GM19455 (cell line): ENCODE measurements at regions not wholly inside any gene's neighbourhood (a gene's known extent, or its start where the extent isn't known, plus 50 kb on each side); places are given as distances from the start of the nearest gene placed in this dataset.
"Not testable (repeated sequence)": the region's sequence is repeated elsewhere in the genome, so short reads cannot be mapped to it uniquely, and the experiment has no call there.

Experiments
- ATAC-seq: cut with Tn5 transposase; IDR thresholded peaks from one replicate; pipeline ENCODE4 v1.9.1; 2021; ENCODE audit not compliant: unreplicated experiment

DNA sequence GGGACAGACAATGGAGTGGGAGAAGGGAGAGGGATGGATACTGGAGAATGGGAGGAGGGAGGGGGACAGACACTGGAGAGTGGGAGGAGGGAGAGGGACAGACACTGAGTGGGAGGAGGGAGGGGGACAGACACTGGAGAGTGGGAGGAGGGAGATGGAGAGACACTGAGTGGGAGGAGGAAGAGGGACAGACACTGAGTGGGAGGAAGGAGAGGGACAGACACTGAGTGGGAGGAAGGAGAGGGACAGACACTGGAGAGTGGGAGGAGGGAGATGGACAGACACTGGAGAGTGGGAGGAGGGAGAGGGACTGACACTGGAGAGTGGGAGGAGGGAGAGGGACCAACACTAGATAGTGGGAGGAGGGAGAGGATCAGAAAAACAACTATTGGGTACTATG, 426.7 kb upstream of the PMFBP1 start:
- no peak for ATAC-seq

DNA sequence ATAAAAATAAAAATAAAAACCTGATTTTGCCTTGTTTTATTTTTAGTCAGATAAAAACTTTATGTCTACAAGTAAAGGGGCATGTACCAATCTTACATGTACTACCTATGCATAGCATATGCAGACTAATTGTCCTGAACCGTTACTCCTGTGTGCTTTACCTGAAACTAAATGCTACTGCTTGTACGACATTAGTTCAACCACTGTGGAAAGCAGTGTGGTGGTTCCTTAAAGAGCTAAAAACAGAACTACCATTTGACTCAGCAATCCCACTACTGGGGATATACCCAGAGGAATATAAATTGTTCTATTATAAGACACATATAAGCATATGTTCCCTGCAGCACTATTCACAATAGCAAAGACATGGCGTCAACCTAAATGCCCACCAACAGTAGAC, 426.0 kb upstream of the PMFBP1 start:
- ATAC-seq = no peak

DNA sequence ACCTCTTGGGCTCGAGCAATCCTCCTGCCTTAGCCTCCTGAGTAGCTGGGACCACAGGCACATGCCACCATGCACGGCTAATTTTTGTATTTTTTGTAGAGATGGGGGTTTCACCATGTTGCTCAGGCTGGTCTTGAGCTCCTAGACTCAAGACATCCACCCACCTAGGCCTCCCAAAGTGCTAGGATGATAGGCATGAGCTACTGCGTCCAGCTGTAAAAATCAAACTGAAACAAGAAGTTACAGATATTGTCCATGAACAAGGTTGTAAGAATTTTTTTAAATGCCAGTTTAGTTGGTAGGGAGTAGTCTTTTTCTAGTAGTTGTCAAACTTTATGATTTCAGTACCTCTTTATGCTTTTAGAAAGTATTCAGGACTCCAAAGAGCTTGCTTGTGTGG, 424.4 kb upstream of the PMFBP1 start:
- no peak for ATAC-seq

DNA sequence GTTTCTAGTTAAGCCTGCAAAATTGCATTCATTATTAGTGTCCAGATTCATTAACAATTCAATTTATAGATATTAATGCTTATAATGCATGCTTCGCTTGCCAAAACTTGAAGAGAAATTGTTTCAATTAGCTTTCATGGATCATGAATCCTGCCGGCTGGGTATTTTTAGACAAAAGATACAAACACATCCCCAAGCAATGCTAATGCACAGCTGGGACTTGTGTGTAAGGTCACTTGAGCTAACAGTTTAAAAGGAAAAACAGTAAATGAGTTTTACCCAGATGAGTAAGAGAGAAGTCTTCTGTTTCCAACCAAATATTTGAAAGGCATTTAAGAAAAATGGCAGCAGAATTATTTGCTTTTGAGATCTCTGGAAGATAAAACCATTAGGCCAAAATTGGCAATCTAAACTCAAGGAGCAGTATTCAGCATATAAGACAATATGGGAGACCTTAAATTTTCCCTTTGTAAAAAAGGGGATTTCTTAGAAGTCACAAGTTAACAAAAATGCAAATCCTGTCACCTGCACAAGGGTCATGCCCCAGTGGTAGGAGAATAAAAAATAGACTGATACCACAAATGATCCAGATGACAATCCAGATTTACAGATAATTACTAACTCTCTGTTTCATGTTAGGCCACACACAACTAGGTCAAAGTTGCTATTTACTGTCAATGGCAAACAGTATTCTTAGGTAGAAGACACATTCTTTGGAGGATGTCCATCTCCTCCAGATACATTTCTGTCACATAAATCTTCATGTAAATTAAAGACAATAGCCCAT, 418.4 kb upstream of the PMFBP1 start:
- ATAC-seq = peak; percentile 73

DNA sequence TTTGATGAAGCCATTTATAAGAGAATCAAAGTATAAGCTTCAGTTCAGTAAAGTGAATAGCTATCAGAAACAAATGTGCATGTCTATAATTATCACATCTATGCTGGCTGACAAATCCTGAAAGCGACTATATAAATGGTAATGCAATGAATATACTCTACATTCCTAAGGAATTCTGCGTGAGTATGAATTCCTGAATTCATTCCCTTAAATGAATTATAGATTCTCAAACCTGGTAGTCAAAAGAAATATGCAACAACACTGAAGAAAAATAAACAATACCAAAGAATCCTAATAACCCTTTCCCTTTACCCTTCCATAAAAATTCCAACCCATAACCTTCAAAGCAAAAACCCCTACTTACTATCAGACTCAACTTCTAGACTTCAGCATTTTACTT, 416.6 kb upstream of the PMFBP1 start:
- ATAC-seq = no peak

DNA sequence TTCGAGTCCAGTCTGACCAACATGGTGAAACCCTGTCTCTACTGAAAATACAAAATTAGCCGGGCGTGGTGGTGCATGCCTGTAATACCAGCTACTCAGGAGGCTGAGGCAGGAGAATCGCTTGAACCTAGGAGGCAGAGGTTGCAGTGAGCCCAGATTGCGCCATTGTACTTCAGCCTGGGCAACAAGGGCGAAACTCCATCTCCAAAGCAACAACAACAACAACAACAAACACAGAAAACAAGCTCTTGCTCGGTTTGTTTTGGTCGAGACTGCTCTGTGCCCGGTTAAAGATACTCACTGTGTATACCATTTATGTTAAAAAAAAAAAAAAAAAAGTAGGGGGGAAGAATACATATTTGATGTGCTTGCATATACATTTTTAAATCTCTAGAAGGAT, 406.1 kb upstream of the PMFBP1 start:
- not testable (repeated sequence) for ATAC-seq

DNA sequence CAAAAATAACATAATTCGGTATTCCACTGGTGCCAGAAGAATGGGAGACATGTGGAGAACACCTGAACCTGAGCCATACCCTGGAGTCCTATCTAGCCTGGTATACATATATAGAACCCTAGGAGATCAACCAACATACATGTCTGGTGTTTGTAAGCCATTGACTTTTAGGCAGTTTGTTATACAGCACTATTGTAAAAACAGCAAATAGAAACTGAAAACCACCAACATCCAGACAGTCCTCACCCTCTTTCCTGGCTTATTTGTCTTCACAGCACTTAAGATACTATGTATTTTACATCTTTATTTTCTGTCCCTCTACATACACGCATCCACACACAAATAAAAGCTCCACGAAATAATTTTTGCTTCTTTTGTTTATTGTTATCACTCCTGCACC, 404.2 kb upstream of the PMFBP1 start:
- no peak for ATAC-seq

DNA sequence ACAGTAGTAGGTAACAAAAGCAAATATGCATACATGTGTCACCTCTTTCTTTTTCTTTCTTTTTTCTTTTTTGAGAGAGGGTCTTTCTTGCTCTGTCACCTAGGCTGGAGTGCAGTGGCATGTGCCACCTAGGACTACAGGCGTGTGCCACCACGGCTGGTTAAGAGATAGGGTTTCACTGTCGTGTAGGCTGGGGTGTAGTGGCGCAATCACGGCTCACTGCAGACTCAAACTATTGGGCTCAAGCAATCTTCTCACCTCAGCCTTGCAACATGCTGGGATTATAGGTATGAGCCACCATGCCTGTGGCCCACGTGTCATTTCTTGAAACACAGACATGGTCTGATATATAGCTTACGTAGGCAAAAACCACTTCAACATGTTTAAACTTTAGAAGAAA, 397.7 kb upstream of the PMFBP1 start:
- ATAC-seq = no peak

DNA sequence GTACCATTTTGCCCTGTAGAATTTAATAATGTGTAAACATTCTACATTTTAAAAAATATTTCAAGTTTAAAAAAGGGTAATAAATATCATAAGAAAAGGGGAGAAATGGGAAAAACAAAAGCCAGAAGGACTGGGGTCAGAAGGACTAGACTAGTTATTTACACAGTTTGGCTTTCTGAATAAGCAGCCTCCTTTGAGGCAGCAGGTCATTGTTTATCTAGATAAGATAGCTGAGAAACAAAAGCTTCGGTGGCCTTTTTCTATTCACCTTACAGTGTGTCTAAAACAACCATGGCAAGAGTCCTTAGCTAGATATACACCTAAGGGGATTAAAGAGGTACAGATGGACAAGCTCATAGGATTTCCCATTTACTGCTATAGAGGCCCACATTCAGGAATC, 396.5 kb upstream of the PMFBP1 start:
- no peak for ATAC-seq

DNA sequence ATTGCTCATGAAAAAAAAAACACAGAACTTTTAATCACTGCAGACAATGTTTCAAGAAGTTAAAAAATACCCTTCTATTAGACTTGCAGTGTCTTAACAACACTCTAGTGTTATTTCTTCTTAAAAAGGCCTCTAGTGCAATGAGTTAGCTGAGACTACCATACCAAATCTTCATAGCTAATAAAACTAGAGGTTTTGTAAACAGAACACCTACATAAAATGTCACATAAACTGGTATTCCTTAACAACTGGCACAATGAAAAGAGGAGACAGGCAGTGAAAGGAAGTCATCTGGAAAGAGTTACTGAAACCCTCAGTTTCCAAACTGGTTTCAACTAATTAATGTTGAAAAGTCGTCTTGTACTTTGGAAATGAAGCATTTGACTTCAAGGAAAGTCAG, 394.2 kb upstream of the PMFBP1 start:
- no peak for ATAC-seq

DNA sequence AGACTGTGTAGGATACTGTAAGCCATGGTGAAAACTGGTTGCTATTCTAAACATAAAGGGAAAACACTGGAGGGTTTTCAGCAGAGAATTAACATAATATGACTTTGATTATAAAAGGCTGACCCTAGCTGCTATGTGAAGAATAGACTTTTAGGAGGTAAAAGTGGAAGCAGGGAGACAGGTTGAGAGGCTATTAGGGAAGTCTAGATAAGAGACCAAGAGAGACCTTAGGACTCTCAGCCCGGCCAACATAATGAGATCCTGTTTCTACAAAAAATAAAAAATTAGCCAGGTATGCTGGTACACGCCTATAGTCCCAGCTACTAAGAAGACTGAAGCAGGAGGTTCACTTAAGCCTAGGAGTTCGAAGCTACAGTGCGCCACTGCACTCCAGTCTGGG, 393.2 kb upstream of the PMFBP1 start:
- ATAC-seq = no peak

DNA sequence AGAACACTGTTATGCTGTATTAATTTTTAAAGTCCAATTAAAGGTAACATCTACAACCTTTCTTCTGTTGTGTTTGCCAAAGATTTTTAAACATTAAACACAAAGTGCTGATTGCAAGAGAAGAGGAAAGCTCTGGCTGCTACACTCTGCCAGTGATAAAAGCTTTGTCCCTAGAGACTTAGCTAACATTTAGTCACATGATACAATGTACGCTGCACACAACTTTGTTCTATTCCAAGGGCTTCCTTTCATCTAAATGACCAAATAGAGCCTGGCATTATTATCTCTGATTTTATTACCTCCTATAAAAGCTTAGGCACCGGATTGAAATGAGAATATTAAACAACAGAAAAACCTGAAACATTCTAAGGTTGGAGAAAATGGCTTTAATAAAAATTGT, 388.7 kb upstream of the PMFBP1 start:
- ATAC-seq = no peak

DNA sequence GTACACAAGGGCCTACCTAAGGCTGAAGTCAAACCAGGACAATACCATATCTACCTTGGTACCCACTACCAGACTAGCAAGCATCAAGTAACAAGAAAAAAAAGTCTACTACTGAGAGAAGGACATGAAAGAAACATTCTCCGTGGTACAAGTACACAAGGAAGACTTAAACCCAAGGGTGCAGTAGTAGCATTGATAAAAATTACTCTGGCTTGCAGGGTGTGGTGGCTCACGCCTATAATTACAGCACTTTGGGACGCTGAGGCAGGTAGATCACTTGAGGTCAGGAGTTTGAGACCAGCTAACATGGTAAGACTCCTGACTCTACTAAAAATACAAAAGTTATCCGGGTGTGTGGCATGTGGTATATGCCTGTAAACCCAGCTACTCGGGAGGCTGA, 386.5 kb upstream of the PMFBP1 start:
- ATAC-seq = no peak

DNA sequence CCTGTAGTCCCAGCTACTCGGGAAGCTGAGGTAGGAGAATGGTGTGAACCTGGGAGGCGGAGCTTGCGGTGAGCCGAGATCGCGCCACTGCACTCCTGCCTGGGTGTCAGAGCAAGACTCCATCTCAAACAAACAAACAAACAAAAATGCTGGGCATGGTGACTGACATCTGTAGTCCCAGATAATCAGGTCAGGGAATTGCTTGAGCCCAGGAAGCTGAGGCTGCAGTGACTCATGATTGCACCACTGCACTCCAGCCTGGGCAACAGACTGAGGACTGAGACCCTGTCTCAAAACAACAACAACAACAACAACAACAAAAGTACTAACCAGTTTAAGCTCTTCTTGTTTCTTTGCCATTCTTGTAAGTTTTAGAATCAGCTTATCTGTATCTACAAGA, 383.0 kb upstream of the PMFBP1 start:
- ATAC-seq = no peak

DNA sequence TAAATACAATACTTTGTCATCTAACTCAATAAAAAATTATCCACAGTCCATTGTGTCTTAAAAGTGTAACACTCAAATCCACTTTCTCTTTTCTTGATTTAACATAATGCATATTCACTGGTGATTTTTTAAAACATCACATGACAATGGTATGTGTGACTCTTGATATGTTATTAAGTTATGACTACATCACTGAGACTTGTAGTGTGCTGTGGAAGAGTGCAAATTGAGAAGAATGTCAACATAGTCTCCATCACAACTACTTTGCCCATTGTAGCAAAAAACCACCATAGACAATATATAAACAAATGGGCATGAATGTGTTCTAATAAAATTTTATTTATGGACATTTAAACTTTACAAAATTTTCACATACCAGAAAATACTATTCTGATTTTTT, 380.7 kb upstream of the PMFBP1 start:
- ATAC-seq = no peak

DNA sequence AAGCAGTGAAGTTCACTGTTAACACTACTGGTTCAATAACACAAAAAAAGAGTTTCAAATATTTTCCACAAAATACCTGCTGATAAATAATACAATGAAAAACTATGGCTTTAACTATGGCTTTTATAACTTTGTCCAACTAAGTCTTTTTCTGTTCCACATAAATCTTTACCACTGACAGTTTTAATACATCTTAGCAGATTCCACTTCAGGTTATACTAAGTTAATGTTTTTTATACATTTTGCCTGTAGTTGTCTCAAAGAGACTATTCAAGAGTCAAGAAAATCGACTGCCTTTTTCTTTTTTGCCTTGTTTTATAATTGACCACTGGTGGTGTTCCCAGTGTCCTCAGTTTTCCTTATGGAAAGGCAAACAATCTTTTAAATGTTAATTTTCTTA, 379.7 kb upstream of the PMFBP1 start:
- no peak for ATAC-seq

DNA sequence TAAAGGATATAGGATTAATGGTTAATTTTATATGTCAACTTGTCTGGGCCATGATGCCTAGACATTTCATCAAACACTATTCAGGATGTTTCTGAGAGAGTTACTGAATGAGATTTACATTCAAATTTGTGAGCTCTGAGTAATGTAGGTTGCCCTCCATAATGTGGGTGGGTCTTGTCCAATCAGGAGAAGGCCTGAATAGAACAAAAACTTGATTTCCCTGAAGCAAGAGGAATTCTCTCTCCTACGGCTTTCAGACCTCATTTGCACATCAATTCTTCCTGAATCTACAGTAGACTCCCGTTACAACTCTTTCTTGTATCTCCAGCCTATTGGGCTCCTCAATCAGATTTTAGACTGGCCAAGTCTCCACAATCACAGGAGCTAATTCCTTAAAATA, 377.9 kb upstream of the PMFBP1 start:
- no peak for ATAC-seq

DNA sequence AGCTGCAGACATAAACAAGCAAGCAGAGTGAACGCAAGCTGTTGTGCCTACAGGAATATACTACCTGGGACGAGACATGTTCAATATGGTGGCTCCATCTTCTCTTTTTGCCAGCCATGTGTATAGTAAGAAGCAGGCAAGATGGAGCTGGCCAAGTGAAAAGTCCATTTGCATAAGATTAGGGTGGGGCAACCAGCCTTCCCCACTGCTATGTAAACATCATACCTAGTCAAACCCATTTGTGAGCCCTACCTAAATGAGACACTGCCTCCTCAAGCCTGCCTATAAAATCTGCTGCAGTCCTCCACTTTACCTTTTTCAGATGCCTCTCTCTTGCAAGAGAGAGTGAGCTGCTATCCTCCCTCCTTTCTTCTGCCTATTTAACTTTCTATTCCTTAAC, 370.1 kb upstream of the PMFBP1 start:
- ATAC-seq = no peak

DNA sequence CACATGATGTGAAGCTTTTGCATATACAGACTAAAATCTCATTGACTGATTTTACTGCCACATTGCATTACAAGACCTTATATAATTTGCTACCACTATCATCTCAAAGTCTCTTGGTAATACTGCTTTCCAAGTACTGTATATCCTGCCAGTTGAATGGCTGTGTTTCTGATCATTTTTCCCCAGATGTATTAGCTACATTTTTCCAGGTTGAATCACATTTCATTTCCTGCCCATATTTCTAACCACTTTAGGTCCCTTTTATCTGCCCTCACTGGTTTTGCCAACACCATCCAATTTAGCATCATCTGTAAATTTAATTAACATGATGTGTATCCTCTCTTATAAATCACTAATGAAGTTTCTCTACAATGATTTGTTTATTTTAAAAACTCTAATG, 365.7 kb upstream of the PMFBP1 start:
- no peak for ATAC-seq

DNA sequence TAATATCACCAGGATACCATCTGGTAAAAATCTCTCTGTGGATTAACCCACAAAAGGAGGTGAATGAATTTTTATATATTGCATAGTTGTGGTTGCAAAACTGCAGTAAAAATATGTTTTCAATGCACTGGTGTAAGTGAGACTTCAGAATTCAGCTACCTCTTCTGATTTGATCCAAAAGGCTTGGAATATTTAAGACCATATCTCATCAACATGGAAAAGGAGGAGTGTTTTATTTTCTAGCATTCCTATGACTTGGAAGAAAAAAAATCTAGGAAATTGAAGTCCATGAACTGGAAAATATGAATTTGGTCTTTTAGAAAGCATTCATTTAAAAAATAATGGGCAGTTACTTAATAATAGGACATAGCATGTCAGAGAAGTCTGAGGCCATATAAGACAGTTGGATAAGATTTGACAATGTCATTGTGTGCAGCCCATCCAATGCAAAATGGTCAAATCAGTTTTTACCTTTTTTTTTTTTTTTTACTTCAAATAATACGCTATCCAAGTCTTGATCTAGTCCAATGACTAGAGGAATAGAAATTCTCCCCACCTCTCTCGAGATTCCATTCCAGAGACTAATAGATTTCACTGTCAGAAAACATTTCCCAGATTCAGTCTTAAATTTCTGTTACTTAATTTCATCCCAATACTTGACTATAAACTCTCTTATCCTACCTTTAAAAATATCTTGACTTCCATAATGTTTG, 364.9 kb upstream of the PMFBP1 start:
- no peak for ATAC-seq

DNA sequence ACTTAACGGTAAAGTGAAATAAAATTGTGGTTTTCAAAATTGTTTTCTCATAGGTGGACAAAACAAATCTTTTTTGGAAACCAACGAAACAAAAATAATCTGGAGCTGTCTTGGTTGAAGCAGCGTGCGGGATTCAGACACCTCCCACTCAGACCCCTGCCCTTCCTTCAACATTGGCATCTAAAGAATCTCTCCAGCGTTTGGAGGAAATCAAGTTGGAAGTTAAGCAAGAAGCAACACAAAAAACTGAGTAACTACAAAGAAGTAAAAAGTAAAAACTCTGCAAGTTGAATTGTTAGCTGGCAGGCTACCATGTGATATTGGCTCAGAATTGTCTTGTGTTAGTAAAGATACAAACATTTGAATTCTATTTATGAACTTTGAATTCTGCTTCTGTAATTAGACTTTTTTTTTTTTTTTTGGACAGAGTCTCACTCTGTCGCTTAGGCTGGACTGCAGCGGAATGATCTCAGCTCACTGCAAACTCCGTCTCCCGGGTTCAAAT, 361.0 kb upstream of the PMFBP1 start:
- no peak for ATAC-seq

DNA sequence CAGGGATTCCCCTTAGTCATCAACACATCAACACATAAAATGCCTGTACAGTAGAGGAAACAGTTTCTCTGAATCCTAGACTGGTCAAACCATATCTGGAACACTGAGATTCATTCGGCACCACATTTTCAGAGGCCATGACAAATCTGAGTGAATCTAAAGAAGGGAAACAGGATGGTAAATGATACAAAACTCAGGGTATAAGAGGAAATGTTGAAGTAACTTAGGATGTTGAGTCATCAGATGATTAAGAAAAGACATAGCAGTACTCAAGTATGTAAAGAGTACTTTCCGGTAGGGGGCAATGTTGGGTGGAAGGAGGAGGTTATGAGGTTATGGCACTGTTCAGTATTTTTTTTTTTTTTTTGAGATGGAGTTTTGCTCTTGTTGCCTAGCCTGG, 358.5 kb upstream of the PMFBP1 start:
- ATAC-seq = no peak

DNA sequence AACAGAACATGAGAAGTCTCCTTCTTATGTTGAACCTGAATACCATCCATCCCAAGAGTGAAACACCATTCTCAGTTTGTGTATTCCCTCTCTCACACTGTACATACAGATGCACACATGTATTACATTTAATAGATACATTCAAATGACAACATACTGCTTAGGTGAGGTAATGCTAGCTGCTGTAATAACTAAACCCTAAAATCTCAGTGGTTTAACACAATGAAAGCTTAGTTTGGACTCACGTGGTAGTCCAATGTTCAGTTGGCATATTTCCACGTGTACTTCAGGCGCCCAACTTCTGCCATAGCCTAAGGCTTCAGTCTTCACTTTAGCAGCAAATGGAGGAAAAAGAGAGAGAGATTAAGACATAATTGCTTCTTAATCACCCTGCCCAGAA, 351.1 kb upstream of the PMFBP1 start:
- ATAC-seq = no peak
